Smooth muscle cell (in vitro differentiated cells): ENCODE measurements at regions not wholly inside any gene's neighbourhood (a gene's known extent, or its start where the extent isn't known, plus 50 kb on each side); places are given as distances from the start of the nearest gene placed in this dataset.

ENCODE experiments used
- DNase-seq: peaks from one replicate; lab custom pipeline; 2025; ENCODE audit not compliant: unreplicated experiment; lab: John Stamatoyannopoulos, UW
- H2AFZ ChIP-seq: fragments of 200-600 bp; sonication (generic); 2 replicates; pipeline ENCODE4 v1.6.0; 2016; ENCODE audit warnings: antibody characterized with exemption, low read depth, mild to moderate bottlenecking
- H3F3A ChIP-seq: fragments of 200-600 bp; sonication (generic); 2 replicates; pipeline ENCODE4 v1.6.0; 2017; ENCODE audit warnings: antibody characterized with exemption, low read depth
- H3K27ac ChIP-seq: fragments of 200-600 bp; sonication (generic); 2 replicates; pipeline ENCODE4 v1.5.1; 2016; ENCODE audit warnings: low read depth, mild to moderate bottlenecking
- H3K27me3 ChIP-seq: fragments of 200-600 bp; sonication (generic); 2 replicates; pipeline ENCODE4 v1.6.1; 2016; ENCODE audit warnings: low read depth, mild to moderate bottlenecking
- H3K36me3 ChIP-seq: fragments of 200-600 bp; sonication (generic); 2 replicates; pipeline ENCODE4 v1.5.1; 2016; ENCODE audit warnings: low read depth
- H3K4me1 ChIP-seq: fragments of 200-600 bp; sonication (generic); 2 replicates; pipeline ENCODE4 v1.5.1; 2016; ENCODE audit warnings: low read depth
- H3K4me2 ChIP-seq: fragments of 200-600 bp; sonication (generic); 2 replicates; pipeline ENCODE4 v1.6.0; 2016; ENCODE audit warnings: mild to moderate bottlenecking
- H3K4me3 ChIP-seq: fragments of 200-600 bp; sonication (generic); 2 replicates; pipeline ENCODE4 v1.5.1; 2016; ENCODE audit warnings: mild to moderate bottlenecking
- H3K79me2 ChIP-seq: fragments of 200-600 bp; sonication (generic); 2 replicates; pipeline ENCODE4 v1.6.0; 2016; ENCODE audit warnings: low read depth, mild to moderate bottlenecking
- H3K9ac ChIP-seq: fragments of 200-600 bp; sonication (generic); 2 replicates; pipeline ENCODE4 v1.6.0; 2016; ENCODE audit warnings: low read depth
- H3K9me3 ChIP-seq: fragments of 200-600 bp; sonication (generic); replicated peaks from 2 replicates; pipeline ENCODE4 v1.5.1; 2016; ENCODE audit warnings: low read depth
- H4K20me1 ChIP-seq: fragments of 200-600 bp; sonication (generic); 2 replicates; pipeline ENCODE4 v1.6.0; 2016; ENCODE audit warnings: low read depth
- WGBS: methylation state at CpG from one replicate; pipeline ENCODE4 v1.1.7; 2016; ENCODE audit warnings: low lambda C conversion rate; 5-methylcytosine and 5-hydroxymethylcytosine counted together
- TF ChIP-seq, protein P1 (sequence below): fragments of 200-600 bp; sonication (generic); IDR thresholded peaks from 2 replicates; pipeline ENCODE4 v1.5.1; 2017; ENCODE audit warnings: borderline replicate concordance, mild to moderate bottlenecking, antibody characterized with exemption; ENCODE audit not compliant: insufficient read depth, poor library complexity, severe bottlenecking

DNA sequence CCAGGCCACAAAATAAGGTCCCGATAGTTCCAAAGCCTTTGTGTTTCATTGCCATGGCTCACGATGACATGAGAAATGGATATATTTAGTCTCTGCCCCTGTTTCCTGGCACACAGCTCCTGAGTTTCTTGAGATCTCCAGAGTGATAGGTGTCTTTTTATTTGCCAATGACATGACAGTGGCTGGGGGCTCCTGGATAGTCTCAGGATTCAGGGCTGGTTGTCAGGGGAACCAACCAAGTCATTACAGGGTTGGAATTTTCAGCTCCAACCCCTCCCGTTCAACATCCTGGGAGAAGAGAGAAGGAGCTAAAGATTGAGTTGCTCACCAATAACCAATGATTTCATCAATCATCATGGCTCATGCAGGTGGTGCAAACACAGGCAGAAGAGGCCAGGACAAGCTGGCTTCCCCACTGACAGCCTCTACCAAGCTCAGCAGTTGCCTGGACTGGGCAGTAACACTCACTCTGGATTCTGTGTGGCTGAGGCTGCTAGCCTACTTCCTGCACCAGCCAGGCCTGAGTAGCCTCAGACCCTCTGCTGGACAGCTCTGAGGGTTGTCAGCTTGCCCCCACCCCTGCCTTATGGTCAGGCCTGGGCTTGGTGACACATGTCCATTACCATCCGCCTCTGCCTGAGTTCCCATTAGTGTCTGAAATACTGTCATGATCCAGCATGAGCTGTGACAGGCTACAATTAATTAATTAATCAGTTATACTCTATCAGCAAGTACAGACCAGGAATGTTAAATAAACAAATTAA is 534.4 kb upstream of the CDH5 start:
- H3K9me3 ChIP-seq = no peaks in the 10 kb centered on the region
- TF ChIP-seq, protein P1, sequence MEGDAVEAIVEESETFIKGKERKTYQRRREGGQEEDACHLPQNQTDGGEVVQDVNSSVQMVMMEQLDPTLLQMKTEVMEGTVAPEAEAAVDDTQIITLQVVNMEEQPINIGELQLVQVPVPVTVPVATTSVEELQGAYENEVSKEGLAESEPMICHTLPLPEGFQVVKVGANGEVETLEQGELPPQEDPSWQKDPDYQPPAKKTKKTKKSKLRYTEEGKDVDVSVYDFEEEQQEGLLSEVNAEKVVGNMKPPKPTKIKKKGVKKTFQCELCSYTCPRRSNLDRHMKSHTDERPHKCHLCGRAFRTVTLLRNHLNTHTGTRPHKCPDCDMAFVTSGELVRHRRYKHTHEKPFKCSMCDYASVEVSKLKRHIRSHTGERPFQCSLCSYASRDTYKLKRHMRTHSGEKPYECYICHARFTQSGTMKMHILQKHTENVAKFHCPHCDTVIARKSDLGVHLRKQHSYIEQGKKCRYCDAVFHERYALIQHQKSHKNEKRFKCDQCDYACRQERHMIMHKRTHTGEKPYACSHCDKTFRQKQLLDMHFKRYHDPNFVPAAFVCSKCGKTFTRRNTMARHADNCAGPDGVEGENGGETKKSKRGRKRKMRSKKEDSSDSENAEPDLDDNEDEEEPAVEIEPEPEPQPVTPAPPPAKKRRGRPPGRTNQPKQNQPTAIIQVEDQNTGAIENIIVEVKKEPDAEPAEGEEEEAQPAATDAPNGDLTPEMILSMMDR = no peak

DNA sequence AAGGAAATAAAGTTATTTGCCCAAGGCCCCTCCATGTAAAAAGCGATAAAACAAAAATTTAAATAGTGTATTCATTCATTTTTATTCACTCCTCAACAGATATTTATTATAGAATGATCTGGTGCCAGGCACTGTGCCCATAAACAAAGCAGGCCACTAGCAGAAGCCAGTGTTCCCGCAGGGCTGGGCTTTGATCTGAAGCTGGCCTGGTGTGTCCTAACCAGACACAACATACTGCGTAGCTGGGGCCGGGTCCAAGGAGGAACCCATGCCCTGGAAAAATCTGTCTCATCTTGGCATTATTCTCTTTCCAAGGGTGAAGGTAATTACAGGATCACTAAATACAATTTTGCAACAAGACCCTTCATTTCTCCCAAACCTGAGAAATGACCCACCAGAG is 537.4 kb upstream of the CDH5 start:
- WGBS = 96% methylated on average over 4 of the region's 4 CpGs
- Histone ChIP-seq H2AFZ (no peak overlapping the region), H3K9me3 (no peaks in the 10 kb centered on the region), H3K27ac (no peak overlapping the region), H3K4me2 (no peak overlapping the region), H3K4me3 (no peak overlapping the region), H3K27me3 (no peaks in the 10 kb centered on the region), H4K20me1 (no peaks in the 10 kb centered on the region), H3K79me2 (no peaks in the 10 kb centered on the region), H3K4me1 (no peaks in the 10 kb centered on the region), H3K9ac (no peak overlapping the region), H3K36me3 (no peaks in the 10 kb centered on the region), H3F3A (no peaks in the 10 kb centered on the region)
- no peak for DNase-seq
- TF ChIP-seq, protein P1 = no peak

More for the DNA sequence above, 534.4 kb upstream of the CDH5 start:
- Histone ChIP-seq H3K27ac (no peak overlapping the region), H2AFZ (no peak overlapping the region), H3F3A (no peaks in the 10 kb centered on the region), H3K36me3 (no peaks in the 10 kb centered on the region), H3K79me2 (no peaks in the 10 kb centered on the region), H3K9ac (no peak overlapping the region), H3K27me3 (no peaks in the 10 kb centered on the region), H3K4me1 (no peaks in the 10 kb centered on the region), H3K4me3 (no peak overlapping the region), H4K20me1 (no peaks in the 10 kb centered on the region), H3K4me2 (no peak overlapping the region)
- no peak for DNase-seq
- whole genome bisulfite sequencing = 83% methylated on average over 4 of the region's 4 CpGs

DNA sequence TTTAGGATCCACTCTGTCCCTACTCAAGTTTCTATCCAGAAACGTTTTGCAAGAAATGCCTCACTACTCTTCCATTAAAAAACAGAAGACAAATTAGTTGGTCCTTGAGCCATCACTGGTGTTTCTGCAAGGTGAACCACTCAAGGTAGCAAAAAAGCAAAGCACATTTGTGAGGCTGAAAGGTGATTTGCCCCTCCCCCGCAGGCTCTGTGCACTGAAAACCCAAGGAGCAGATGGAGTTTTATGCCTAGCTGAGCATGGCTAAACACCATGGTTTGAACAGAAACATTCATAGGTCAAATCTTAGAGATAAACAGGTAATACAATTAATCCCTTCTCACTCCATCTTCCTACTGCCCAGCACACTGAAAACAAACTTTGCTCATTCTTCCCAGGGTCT is 538.2 kb upstream of the CDH5 start:
- WGBS = 93% methylated on average over 2 of the region's 2 CpGs
- TF ChIP-seq, protein P1 = no peak
- no peak overlapping the region for H3K4me3 ChIP-seq
- H3K4me1 ChIP-seq = no peaks in the 10 kb centered on the region
- H2AFZ ChIP-seq = no peak overlapping the region
- DNase-seq = no peak
- H4K20me1 ChIP-seq = no peaks in the 10 kb centered on the region
- H3K36me3 ChIP-seq = no peaks in the 10 kb centered on the region
- H3K4me2 ChIP-seq = no peak overlapping the region
- no peaks in the 10 kb centered on the region for H3K9me3 ChIP-seq
- no peak overlapping the region for H3K27ac ChIP-seq
- no peaks in the 10 kb centered on the region for H3K27me3 ChIP-seq
- no peaks in the 10 kb centered on the region for H3K79me2 ChIP-seq
- H3F3A ChIP-seq = no peaks in the 10 kb centered on the region
- no peak overlapping the region for H3K9ac ChIP-seq

DNA sequence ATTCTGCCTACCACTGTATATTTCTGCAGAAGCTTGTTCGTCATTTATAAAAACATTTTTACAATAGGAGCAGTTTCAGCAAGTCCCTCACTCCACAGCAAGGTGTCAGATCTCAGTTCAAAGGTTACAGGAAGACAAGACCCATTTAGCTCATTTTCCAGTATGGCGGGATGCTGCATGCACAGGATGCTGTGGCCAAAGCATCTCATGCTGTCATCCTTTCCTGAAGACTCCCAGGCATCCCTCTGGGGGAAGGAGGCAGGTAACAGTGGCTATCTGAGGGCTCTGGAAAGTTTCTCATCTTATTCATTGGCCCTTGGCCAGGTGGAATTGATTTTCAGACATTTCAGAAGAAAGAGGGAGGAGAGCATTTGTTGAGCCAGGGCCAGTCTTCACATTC is 539.3 kb upstream of the CDH5 start:
- H3K27ac ChIP-seq = no peak overlapping the region
- WGBS = 96% methylated on average over 2 of the region's 2 CpGs
- H3K36me3 ChIP-seq = no peaks in the 10 kb centered on the region
- TF ChIP-seq, protein P1 = no peak
- no peak overlapping the region for H3K9ac ChIP-seq
- H4K20me1 ChIP-seq = no peaks in the 10 kb centered on the region
- no peak for DNase-seq
- H3K27me3 ChIP-seq = no peaks in the 10 kb centered on the region
- H3K9me3 ChIP-seq = no peaks in the 10 kb centered on the region
- no peaks in the 10 kb centered on the region for H3F3A ChIP-seq
- no peaks in the 10 kb centered on the region for H3K4me1 ChIP-seq
- H2AFZ ChIP-seq = no peak overlapping the region
- H3K4me3 ChIP-seq = no peak overlapping the region
- H3K4me2 ChIP-seq = no peak overlapping the region
- H3K79me2 ChIP-seq = no peaks in the 10 kb centered on the region
